ENCODE measurements at regions not wholly inside any gene's neighbourhood (a gene's known extent, or its start where the extent isn't known, plus 50 kb on each side); places are given as distances from the start of the nearest gene placed in this dataset.

- TF ChIP-seq, protein P1, sequence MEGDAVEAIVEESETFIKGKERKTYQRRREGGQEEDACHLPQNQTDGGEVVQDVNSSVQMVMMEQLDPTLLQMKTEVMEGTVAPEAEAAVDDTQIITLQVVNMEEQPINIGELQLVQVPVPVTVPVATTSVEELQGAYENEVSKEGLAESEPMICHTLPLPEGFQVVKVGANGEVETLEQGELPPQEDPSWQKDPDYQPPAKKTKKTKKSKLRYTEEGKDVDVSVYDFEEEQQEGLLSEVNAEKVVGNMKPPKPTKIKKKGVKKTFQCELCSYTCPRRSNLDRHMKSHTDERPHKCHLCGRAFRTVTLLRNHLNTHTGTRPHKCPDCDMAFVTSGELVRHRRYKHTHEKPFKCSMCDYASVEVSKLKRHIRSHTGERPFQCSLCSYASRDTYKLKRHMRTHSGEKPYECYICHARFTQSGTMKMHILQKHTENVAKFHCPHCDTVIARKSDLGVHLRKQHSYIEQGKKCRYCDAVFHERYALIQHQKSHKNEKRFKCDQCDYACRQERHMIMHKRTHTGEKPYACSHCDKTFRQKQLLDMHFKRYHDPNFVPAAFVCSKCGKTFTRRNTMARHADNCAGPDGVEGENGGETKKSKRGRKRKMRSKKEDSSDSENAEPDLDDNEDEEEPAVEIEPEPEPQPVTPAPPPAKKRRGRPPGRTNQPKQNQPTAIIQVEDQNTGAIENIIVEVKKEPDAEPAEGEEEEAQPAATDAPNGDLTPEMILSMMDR (IDR thresholded peaks at IDR 0.05): peak; percentile 64
- Histone ChIP-seq H3K9ac (ENCODE audit: low read depth in 2 of 2, low read length in 2 of 2) (no peak overlapping the region), H3K27ac (no peak overlapping the region), H3K4me1 (no peaks in the 10 kb centered on the region), H3K4me3 (no peak overlapping the region), H3K36me3 (no peaks in the 10 kb centered on the region), H3K9me3 (no peaks in the 10 kb centered on the region), H3K27me3 (no peaks in the 10 kb centered on the region)
- DNase-seq: peak; percentile 59
- intact Hi-C loops (cut with DNase I): loop anchor here (5.0 kb wide), 1 partner anchor 114 kb away; no protein-coding TSS in a partner anchor
These were observed 518.5 kb upstream of the EEF2KMT start for GRCh38 chr16:5615868-5616642.

- Histone ChIP-seq H3K4me3 (no peak overlapping the region), H3K27ac (no peak overlapping the region), H3K27me3 (no peaks in the 10 kb centered on the region), H3K9me3 (no peaks in the 10 kb centered on the region), H3K9ac (ENCODE audit: low read depth in 2 of 2, low read length in 2 of 2) (no peak overlapping the region), H3K4me1 (no peaks in the 10 kb centered on the region), H3K36me3 (no peaks in the 10 kb centered on the region)
- TF ChIP-seq, protein P1 (IDR thresholded peaks at IDR 0.05): no peak
- no peak for DNase-seq
- intact Hi-C loops (cut with DNase I): loop anchor here (5.0 kb wide), 1 partner anchor 100 kb away; no protein-coding TSS in a partner anchor
These were observed 509.6 kb upstream of the EEF2KMT start for GRCh38 chr16:5607169-5607568.

DNA sequence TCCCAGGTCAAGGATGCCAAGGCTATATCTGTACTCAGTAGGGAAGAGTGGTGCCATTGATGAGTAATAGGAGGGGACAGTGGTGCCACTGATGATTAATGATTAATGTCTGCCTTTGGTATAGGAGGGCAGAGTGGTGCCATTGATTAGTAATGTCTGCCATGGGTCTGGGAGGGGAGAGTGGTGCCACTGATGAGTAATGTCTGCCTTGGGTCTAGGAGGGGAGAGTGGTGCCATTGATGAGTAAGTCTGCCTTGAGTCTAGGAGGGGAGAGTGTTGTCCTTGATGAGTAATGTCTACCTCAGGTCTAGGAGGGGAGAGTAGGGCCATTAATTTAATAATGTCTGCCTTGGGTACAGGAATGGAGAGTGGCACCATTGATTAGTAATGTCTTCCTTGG lies 507.8 kb upstream of the EEF2KMT start:
- Histone ChIP-seq H3K36me3 (no peaks in the 10 kb centered on the region), H3K4me1 (no peaks in the 10 kb centered on the region), H3K9ac (ENCODE audit: low read depth in 2 of 2, low read length in 2 of 2) (no peak overlapping the region), H3K27ac (no peak overlapping the region), H3K9me3 (no peaks in the 10 kb centered on the region), H3K27me3 (no peaks in the 10 kb centered on the region), H3K4me3 (no peak overlapping the region)
- TF ChIP-seq, protein P1 (IDR thresholded peaks at IDR 0.05): no peak
- intact Hi-C loops (cut with DNase I): loop anchor here (5.0 kb wide), 1 partner anchor 98 kb away; no protein-coding TSS in a partner anchor
- DNase-seq: no peak

GRCh38 chr16:5604770-5605169 lies 507.2 kb upstream of the EEF2KMT start:
- H3K9me3 ChIP-seq: no peaks in the 10 kb centered on the region
- intact Hi-C loops (cut with DNase I): loop anchor here (5.0 kb wide), 1 partner anchor 97 kb away; no protein-coding TSS in a partner anchor
- no peak overlapping the region for H3K9ac ChIP-seq (ENCODE audit: low read depth in 2 of 2, low read length in 2 of 2)
- no peaks in the 10 kb centered on the region for H3K36me3 ChIP-seq
- H3K4me1 ChIP-seq: no peaks in the 10 kb centered on the region
- no peak overlapping the region for H3K27ac ChIP-seq
- no peak overlapping the region for H3K4me3 ChIP-seq
- TF ChIP-seq, protein P1 (IDR thresholded peaks at IDR 0.05): no peak
- H3K27me3 ChIP-seq: no peaks in the 10 kb centered on the region
- peak; percentile 18 for DNase-seq

DNA sequence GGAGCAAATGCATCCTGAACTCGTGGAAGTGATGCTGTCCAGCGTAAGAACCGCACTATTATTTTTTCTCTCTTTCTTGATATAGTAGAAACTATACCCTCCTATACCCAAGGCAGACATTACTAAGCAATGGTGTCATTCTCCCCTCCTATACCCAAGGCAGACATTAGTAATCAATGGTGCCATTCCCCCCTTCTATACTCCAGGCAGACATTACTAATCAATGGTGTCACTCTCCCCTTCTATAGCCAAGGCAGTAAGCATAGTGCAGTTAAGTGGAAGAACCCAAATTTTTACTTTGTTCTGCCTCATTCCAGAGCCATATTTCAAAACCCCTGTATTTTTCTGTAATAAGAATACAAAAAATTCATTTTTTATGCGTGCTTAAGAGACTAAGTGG lies 506.2 kb upstream of the EEF2KMT start:
- H3K9me3 ChIP-seq: no peaks in the 10 kb centered on the region
- H3K27me3 ChIP-seq: no peaks in the 10 kb centered on the region
- TF ChIP-seq, protein P1 (IDR thresholded peaks at IDR 0.05): no peak
- intact Hi-C loops (cut with DNase I): no loop called here
- no peaks in the 10 kb centered on the region for H3K36me3 ChIP-seq
- H3K4me3 ChIP-seq: no peak overlapping the region
- H3K9ac ChIP-seq (ENCODE audit: low read depth in 2 of 2, low read length in 2 of 2): no peak overlapping the region
- no peak for DNase-seq
- H3K4me1 ChIP-seq: no peaks in the 10 kb centered on the region
- no peak overlapping the region for H3K27ac ChIP-seq

Data from colonic mucosa (tissue), 4 donors.